ENCODE measurements at regions not wholly inside any gene's neighbourhood (a gene's known extent, or its start where the extent isn't known, plus 50 kb on each side); places are given as distances from the start of the nearest gene placed in this dataset.
"Not testable (repeated sequence)": the region's sequence is repeated elsewhere in the genome, so short reads cannot be mapped to it uniquely, and the experiment has no call there.

GRCh38 chr9:19903076-19903475 is 114.2 kb upstream of the SLC24A2 start:
- DNase-seq (ENCODE audit: unreplicated experiment): no peak
- ChIA-PET POLR2A (interaction anchor here (0.7 kb wide), 2 partner anchors 33 to 1107 kb away, joined by 3 read pairs; no protein-coding TSS in a partner anchor), CTCF (interaction anchor here (0.9 kb wide), 1 partner anchor 432 kb away, joined by 3 read pairs; no protein-coding TSS in a partner anchor)
- TF ChIP-seq CTCF (IDR thresholded peaks at IDR 0.05; ENCODE audit: unreplicated experiment): no peak
- no TSS peak for BruUV-seq (replicated peaks)
- Mint-ChIP-seq H3K36me3 (ENCODE audit: insufficient read depth, unreplicated experiment) (no peaks in the 10 kb centered on the region), H3K4me1 (ENCODE audit: insufficient read depth, unreplicated experiment) (peaks cover 6% of the 10 kb centered on the region), H3K4me3 (ENCODE audit: unreplicated experiment) (no peak overlapping the region), H3K9me3 (ENCODE audit: unreplicated experiment) (no peaks in the 10 kb centered on the region), H3K27ac (ENCODE audit: low read depth, unreplicated experiment) (no peak overlapping the region), H3K27me3 (ENCODE audit: insufficient read depth, unreplicated experiment) (no peaks in the 10 kb centered on the region)
- intact Hi-C loops (cut with micrococcal nuclease): no loop called here

- Mint-ChIP-seq H3K27ac (ENCODE audit: low read depth, unreplicated experiment) (no peak overlapping the region), H3K27me3 (ENCODE audit: insufficient read depth, unreplicated experiment) (no peaks in the 10 kb centered on the region), H3K4me3 (ENCODE audit: unreplicated experiment) (no peak overlapping the region), H3K4me1 (ENCODE audit: insufficient read depth, unreplicated experiment) (peaks cover 6% of the 10 kb centered on the region), H3K36me3 (ENCODE audit: insufficient read depth, unreplicated experiment) (no peaks in the 10 kb centered on the region), H3K9me3 (ENCODE audit: unreplicated experiment) (no peaks in the 10 kb centered on the region)
- CTCF ChIA-PET: no interaction called here
- intact Hi-C loops (cut with micrococcal nuclease): no loop called here
- no peak for TF ChIP-seq CTCF (IDR thresholded peaks at IDR 0.05; ENCODE audit: unreplicated experiment)
- DNase-seq (ENCODE audit: unreplicated experiment): no peak
- POLR2A ChIA-PET: no interaction called here
- no TSS peak for BruUV-seq (replicated peaks)
Measured at GRCh38 chr9:19901586-19901985, 112.7 kb upstream of the SLC24A2 start.

- no peaks in the 10 kb centered on the region for H3K4me1 Mint-ChIP-seq (ENCODE audit: insufficient read depth, unreplicated experiment)
- no TSS peak for BruUV-seq (replicated peaks)
- H3K4me3 Mint-ChIP-seq (ENCODE audit: unreplicated experiment): no peak overlapping the region
- ChIA-PET POLR2A (no interaction called here), CTCF (interaction anchor here (0.6 kb wide), 1 partner anchor 9 kb away, joined by 5 read pairs; no protein-coding TSS in a partner anchor)
- no peaks in the 10 kb centered on the region for H3K9me3 Mint-ChIP-seq (ENCODE audit: unreplicated experiment)
- H3K27me3 Mint-ChIP-seq (ENCODE audit: insufficient read depth, unreplicated experiment): no peaks in the 10 kb centered on the region
- intact Hi-C loops (cut with micrococcal nuclease): no loop called here
- H3K27ac Mint-ChIP-seq (ENCODE audit: low read depth, unreplicated experiment): no peak overlapping the region
- H3K36me3 Mint-ChIP-seq (ENCODE audit: insufficient read depth, unreplicated experiment): no peaks in the 10 kb centered on the region
- no peak for TF ChIP-seq CTCF (IDR thresholded peaks at IDR 0.05; ENCODE audit: unreplicated experiment)
- no peak for DNase-seq (ENCODE audit: unreplicated experiment)
Measured at GRCh38 chr9:19896161-19896560, 107.3 kb upstream of the SLC24A2 start.

- POLR2A ChIA-PET; H3K27me3 Mint-ChIP-seq (ENCODE audit: insufficient read depth, unreplicated experiment); CTCF ChIA-PET: not testable (repeated sequence)
Measured at GRCh38 chr9:19895578-19895977, 106.7 kb upstream of the SLC24A2 start.

GRCh38 chr9:19895006-19895405 is 106.2 kb upstream of the SLC24A2 start:
- Mint-ChIP-seq H3K27ac (ENCODE audit: low read depth, unreplicated experiment) (no peak overlapping the region), H3K36me3 (ENCODE audit: insufficient read depth, unreplicated experiment) (no peaks in the 10 kb centered on the region)
- BruUV-seq (replicated peaks): no TSS peak

More at GRCh38 chr9:19895578-19895977, 106.7 kb upstream of the SLC24A2 start:
- H3K36me3 Mint-ChIP-seq (ENCODE audit: insufficient read depth, unreplicated experiment); H3K9me3 Mint-ChIP-seq (ENCODE audit: unreplicated experiment); intact Hi-C loops (cut with micrococcal nuclease); H3K27ac Mint-ChIP-seq (ENCODE audit: low read depth, unreplicated experiment); H3K4me1 Mint-ChIP-seq (ENCODE audit: insufficient read depth, unreplicated experiment); H3K4me3 Mint-ChIP-seq (ENCODE audit: unreplicated experiment); BruUV-seq (replicated peaks); DNase-seq (ENCODE audit: unreplicated experiment): not testable (repeated sequence)

More at GRCh38 chr9:19895006-19895405, 106.2 kb upstream of the SLC24A2 start:
- no peak for DNase-seq (ENCODE audit: unreplicated experiment)
- intact Hi-C loops (cut with micrococcal nuclease): no loop called here
- no peaks in the 10 kb centered on the region for H3K9me3 Mint-ChIP-seq (ENCODE audit: unreplicated experiment)
- no peaks in the 10 kb centered on the region for H3K27me3 Mint-ChIP-seq (ENCODE audit: insufficient read depth, unreplicated experiment)
- POLR2A ChIA-PET: no interaction called here
- no peaks in the 10 kb centered on the region for H3K4me1 Mint-ChIP-seq (ENCODE audit: insufficient read depth, unreplicated experiment)
- TF ChIP-seq CTCF (IDR thresholded peaks at IDR 0.05; ENCODE audit: unreplicated experiment): no peak
- no peak overlapping the region for H3K4me3 Mint-ChIP-seq (ENCODE audit: unreplicated experiment)
- CTCF ChIA-PET: interaction anchor here (0.6 to 1.0 kb wide), 4 partner anchors 8 to 1005 kb away, joined by 3 to 4 read pairs (median 3); no protein-coding TSS in a partner anchor

Measured in MCF 10A (cell line).